Transverse colon (tissue), 4 donors: ENCODE measurements at regions not wholly inside any gene's neighbourhood (a gene's known extent, or its start where the extent isn't known, plus 50 kb on each side); places are given as distances from the start of the nearest gene placed in this dataset.

Experiments
- DNase-seq: peaks from one replicate; pipeline ENCODE4 v3.0.0-alpha.2; 2019
- H3K27ac ChIP-seq, 4 donors: fragments of 200-600 bp; sonication (generic); 2 replicates each; pipeline ENCODE4 v1.5.1; 2016 to 2018; ENCODE audit warnings: inconsistent platforms in 4 of 4
- H3K27me3 ChIP-seq: fragments of 200-600 bp; sonication (generic); 2 replicates; pipeline ENCODE4 v1.5.1; 2017; ENCODE audit warnings: inconsistent platforms
- H3K36me3 ChIP-seq, 4 donors: fragments of 200-600 bp; sonication (generic); 2 replicates each; pipeline ENCODE4 v1.5.1; 2017 to 2019; ENCODE audit warnings: inconsistent platforms in 4 of 4
- H3K4me1 ChIP-seq, 4 donors: fragments of 200-600 bp; sonication (generic); 2 replicates each; pipeline ENCODE4 v1.5.1; 2017 to 2020; ENCODE audit warnings: inconsistent platforms in 4 of 4
- H3K4me3 ChIP-seq, 4 donors: fragments of 200-600 bp; sonication (generic); 1 replicate in 1 of 4; 2 replicates in 3 of 4; pipeline versions ENCODE4 v1.5.1 to v1.6.1; 2017 to 2019; ENCODE audit warnings: inconsistent platforms in 4 of 4
- H3K9me3 ChIP-seq, 2 donors: fragments of 200-600 bp; sonication (generic); 2 replicates each; pipeline ENCODE4 v1.5.1; 2017 to 2019; ENCODE audit warnings: inconsistent platforms in 2 of 2
- EP300 ChIP-seq: sonication (generic); formaldehyde crosslinking; IDR thresholded peaks from one replicate; pipeline ENCODE4 v1.6.1; 2017; ENCODE audit warnings: antibody characterized with exemption, low read depth
- POLR2A ChIP-seq: fragments of 450-650 bp; IDR thresholded peaks from one replicate; pipeline ENCODE4 v1.6.1; 2016; ENCODE audit warnings: antibody characterized with exemption, mild to moderate bottlenecking, moderate library complexity
- POLR2AphosphoS5 ChIP-seq, 3 donors: sonication (generic); formaldehyde crosslinking; IDR thresholded peaks; one replicate each; pipeline ENCODE4 v1.6.1; 2016; ENCODE audit warnings: antibody characterized with exemption in 3 of 3
- WGBS, 2 donors: methylation state at CpG; one replicate each; pipeline ENCODE4 v1.1.5; 2018; ENCODE audit warnings: low coverage in 1 of 2; 5-methylcytosine and 5-hydroxymethylcytosine counted together
- in situ Hi-C, 4 donors: fragments of 200-750 bp; cut with MboI; loops; one replicate each; pipeline versions ENCODE4 v1.15.0 to v1.15.1; 2017; ENCODE audit warnings: low sequenced_read_pairs in 3 of 4, low pct_ligation_motif_present in 1 of 4, low pct_unique_long_range_greater_than_20kb in 1 of 4
- intact Hi-C: fragments of 100-400 bp; cut with DNase I; formaldehyde crosslinking; loops from one replicate; pipeline ENCODE4 v1.15.1; 2023; ENCODE audit warnings: low total_unique reads
- TF ChIP-seq, protein P1 (sequence below), 5 experiments: fragments of 200-600 bp in 3 of 5; fragments of 450-650 bp in 2 of 5; sonication (generic) in 3 of 5; IDR thresholded peaks; 1 replicate in 2 of 5; 2 replicates in 3 of 5; pipeline ENCODE4 v1.5.1; 2016 to 2017; ENCODE audit warnings: antibody characterized with exemption in 5 of 5, inconsistent platforms in 3 of 5, mild to moderate bottlenecking in 2 of 5, moderate library complexity in 1 of 5

- whole genome bisulfite sequencing, 2 donors: 89 to 93% methylated on average over 2 of the region's 2 CpGs
- TF ChIP-seq EP300: no peak
- TF ChIP-seq, protein P1, sequence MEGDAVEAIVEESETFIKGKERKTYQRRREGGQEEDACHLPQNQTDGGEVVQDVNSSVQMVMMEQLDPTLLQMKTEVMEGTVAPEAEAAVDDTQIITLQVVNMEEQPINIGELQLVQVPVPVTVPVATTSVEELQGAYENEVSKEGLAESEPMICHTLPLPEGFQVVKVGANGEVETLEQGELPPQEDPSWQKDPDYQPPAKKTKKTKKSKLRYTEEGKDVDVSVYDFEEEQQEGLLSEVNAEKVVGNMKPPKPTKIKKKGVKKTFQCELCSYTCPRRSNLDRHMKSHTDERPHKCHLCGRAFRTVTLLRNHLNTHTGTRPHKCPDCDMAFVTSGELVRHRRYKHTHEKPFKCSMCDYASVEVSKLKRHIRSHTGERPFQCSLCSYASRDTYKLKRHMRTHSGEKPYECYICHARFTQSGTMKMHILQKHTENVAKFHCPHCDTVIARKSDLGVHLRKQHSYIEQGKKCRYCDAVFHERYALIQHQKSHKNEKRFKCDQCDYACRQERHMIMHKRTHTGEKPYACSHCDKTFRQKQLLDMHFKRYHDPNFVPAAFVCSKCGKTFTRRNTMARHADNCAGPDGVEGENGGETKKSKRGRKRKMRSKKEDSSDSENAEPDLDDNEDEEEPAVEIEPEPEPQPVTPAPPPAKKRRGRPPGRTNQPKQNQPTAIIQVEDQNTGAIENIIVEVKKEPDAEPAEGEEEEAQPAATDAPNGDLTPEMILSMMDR (IDR thresholded peaks at IDR 0.05): no peak
Measured at GRCh38 chr2:39947294-39948015, 168.4 kb upstream of the THUMPD2 start.

DNA sequence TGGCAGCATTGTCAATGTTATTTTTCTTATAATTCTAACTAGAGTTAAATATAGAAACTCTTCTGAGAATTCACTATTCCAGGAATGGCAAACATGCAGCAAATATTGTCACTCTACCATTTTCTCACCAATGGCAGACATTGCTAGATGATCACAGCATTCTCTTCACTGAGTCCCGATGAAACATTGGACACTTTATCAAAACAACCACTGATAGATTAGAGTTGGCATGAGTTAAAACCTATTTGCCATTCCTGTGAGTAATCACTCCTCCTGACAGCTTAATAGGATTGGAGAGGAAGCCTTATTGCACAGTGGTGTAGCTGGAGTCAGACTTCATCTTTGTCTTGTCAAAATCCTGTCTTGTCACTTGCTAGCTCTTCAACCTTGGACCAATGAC lies 163.9 kb upstream of the THUMPD2 start:
- WGBS, 2 donors: 76% methylated on average over 1 of the region's 1 CpG; no CpG with 5 or more reads in 1 of the 2 donors
- TF ChIP-seq POLR2A: no peak
- no peak for TF ChIP-seq EP300
- no peak for TF ChIP-seq POLR2AphosphoS5 (IDR thresholded peaks at IDR 0.05)
- Histone ChIP-seq H3K36me3 (no peaks in the 10 kb centered on the region), H3K27me3 (no peaks in the 10 kb centered on the region), H3K27ac (no peak overlapping the region), H3K4me1 (no peaks in the 10 kb centered on the region), H3K9me3 (no peaks in the 10 kb centered on the region), H3K4me3 (no peak overlapping the region)
- no peak for DNase-seq
- in situ Hi-C loops: no loop called here
- intact Hi-C loops: no loop called here

More at GRCh38 chr2:39947294-39948015, 168.4 kb upstream of the THUMPD2 start:
- in situ Hi-C loops (no loop called here), intact Hi-C loops (no loop called here)
- no peaks in the 10 kb centered on the region for H3K9me3 ChIP-seq
- H3K27ac ChIP-seq: no peak overlapping the region
- H3K36me3 ChIP-seq: no peaks in the 10 kb centered on the region
- no peaks in the 10 kb centered on the region for H3K4me1 ChIP-seq
- no peak for DNase-seq
- no peak overlapping the region for H3K4me3 ChIP-seq
- H3K27me3 ChIP-seq: no peaks in the 10 kb centered on the region

DNA sequence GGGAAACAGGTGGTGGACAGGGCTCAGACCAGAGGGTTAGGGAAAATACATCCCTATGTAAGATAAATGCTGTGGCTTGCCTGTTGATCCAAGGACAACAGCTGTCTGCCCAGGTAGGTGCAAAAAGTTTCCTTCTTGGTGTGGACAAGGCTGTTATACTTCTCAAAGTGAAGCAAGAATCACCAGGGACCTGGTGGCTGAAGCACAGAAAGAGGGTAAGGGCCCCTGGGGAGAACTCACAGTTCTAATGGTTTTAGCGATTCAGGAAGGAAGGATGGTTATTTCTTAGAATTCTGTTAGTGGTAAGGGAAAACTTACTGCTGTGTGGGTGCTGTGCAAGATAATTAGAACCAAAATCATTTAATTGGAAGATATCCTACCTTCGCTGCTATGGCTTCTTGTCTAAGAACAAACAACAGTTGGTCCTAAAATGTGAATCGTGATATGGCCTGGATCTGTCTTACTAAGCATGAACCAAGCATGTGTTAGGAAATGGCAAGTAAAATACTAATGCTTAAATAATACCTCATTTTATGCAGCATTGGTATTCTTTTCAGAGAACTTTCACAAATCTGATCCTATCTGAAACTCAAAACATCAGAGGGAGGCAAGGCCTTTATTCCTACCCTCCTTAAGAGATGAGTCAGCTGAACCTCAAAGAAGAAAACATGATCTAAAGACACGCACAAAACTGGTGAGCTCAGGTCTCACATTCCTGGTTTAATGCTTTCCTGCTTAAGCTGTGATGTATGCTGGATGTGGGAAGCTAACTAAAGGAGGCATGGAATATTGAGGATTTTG lies 159.2 kb upstream of the THUMPD2 start:
- no peaks in the 10 kb centered on the region for H3K27me3 ChIP-seq
- no peak for DNase-seq
- intact Hi-C loops: no loop called here
- in situ Hi-C loops: no loop called here
- no peaks in the 10 kb centered on the region for H3K36me3 ChIP-seq
- 69 to 75% methylated on average over 3 to 4 of the region's 4 CpGs for WGBS, 2 donors
- H3K4me1 ChIP-seq: no peaks in the 10 kb centered on the region
- H3K9me3 ChIP-seq: no peaks in the 10 kb centered on the region
- no peak overlapping the region for H3K4me3 ChIP-seq
- H3K27ac ChIP-seq: no peak overlapping the region
- no peak for TF ChIP-seq EP300
- TF ChIP-seq, protein P1 (IDR thresholded peaks at IDR 0.05): no peak
- TF ChIP-seq POLR2AphosphoS5 (IDR thresholded peaks at IDR 0.05): no peak
- TF ChIP-seq POLR2A: no peak

DNA sequence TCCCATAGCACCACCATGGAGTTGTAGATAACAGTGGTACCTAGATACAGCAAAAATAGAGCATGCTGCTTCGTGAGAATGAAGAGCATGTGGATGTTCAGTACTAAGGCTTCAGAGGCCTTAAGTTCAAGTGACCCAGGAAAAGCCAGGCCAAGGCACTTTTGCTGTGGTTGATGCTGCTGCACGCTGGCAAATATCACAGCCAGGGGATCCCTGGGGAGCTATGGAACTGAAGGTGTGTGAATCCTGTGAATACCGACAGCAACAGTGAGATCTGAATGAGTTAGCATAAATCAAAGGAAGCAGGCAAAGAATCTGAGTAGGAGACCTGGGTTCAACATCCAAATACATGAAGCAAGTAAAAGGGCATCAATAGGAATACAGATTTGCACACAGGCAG lies 158.6 kb upstream of the THUMPD2 start:
- intact Hi-C loops: no loop called here
- DNase-seq: no peak
- no peaks in the 10 kb centered on the region for H3K27me3 ChIP-seq
- no peaks in the 10 kb centered on the region for H3K4me1 ChIP-seq
- no peak overlapping the region for H3K27ac ChIP-seq
- TF ChIP-seq EP300 (no peak), POLR2A (no peak), POLR2AphosphoS5 (IDR thresholded peaks at IDR 0.05) (no peak)
- TF ChIP-seq, protein P1 (IDR thresholded peaks at IDR 0.05): no peak
- H3K9me3 ChIP-seq: no peaks in the 10 kb centered on the region
- 44 to 59% methylated on average over 2 to 3 of the region's 3 CpGs for WGBS, 2 donors
- H3K36me3 ChIP-seq: no peaks in the 10 kb centered on the region
- in situ Hi-C loops: no loop called here
- H3K4me3 ChIP-seq: no peak overlapping the region
